Stimulated activated CD4-positive, alpha-beta T cell treated with anti-CD3 and anti-CD28 coated beads, Interleukin-2, amount 100 ng/mL, for 24 hours (primary cell): ENCODE measurements at regions not wholly inside any gene's neighbourhood (a gene's known extent, or its start where the extent isn't known, plus 50 kb on each side); places are given as distances from the start of the nearest gene placed in this dataset.
"Not testable (repeated sequence)": the region's sequence is repeated elsewhere in the genome, so short reads cannot be mapped to it uniquely, and the experiment has no call there.

Experiments
- DNase-seq, 2 donors: peaks; one replicate each; pipeline ENCODE4 v3.0.0-alpha.2; 2020

DNA sequence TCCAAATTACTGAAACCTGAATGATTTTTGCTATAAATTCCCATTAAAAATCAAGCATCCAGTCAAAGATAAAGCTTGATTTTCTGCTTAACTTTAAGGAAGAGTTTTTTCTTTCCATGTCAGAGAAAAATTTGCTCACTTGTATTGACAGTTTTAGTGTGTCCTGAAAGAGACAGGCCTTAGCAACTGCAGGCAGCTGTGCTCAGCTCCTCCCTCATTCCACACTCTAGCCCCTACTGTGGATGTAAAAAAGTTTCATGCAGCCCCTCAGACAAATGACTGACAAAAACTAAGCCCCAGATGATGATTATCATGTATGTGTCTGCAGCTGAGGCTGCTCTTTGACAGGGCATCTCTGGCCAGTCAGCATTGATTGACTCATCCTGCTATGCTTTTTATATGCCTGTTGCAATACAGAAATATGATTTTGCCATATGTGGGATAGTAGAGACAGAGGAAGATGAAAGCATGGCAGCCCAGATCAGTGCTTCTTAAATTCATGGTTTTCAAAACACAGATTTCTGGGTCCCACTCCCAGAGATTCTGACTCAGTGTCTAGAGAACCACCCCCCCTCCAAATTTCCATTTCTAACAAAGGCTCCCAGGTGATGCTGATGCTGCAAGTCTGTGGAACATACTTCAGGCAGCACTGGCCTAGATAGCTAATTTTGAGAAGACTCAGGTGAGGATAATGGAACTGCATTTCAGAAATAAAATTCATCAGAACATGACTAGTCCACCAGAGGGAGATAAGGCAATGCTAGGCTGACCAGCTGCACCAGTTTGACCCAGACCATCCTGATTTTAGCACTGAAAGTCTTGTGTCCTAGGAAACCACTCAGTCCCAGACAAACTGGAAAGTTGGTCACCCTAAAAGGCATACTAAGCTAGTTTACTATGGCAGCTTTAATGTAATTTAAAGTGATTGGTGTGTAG lies 298.7 kb upstream of the KCNN2 start:
- no peak for DNase-seq

DNA sequence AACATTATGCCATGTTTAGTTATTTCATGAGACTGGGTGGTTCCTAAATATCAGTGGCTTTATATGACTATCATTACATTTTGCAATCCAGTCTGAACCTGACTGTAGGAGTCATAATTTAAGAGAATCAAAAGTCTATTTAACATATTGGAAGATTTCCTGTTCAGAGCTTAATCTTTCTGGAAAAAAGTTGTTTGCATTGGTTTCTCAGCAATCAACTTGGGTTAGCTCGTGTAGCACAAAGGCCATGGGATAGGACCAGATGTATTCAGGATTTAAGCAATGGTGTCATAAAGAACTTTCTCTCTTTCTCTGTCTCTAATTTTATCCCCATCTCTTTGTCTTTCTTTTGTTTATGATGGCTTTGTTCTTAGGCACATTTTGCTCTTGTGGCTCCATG lies 296.0 kb upstream of the KCNN2 start:
- DNase-seq = no peak

DNA sequence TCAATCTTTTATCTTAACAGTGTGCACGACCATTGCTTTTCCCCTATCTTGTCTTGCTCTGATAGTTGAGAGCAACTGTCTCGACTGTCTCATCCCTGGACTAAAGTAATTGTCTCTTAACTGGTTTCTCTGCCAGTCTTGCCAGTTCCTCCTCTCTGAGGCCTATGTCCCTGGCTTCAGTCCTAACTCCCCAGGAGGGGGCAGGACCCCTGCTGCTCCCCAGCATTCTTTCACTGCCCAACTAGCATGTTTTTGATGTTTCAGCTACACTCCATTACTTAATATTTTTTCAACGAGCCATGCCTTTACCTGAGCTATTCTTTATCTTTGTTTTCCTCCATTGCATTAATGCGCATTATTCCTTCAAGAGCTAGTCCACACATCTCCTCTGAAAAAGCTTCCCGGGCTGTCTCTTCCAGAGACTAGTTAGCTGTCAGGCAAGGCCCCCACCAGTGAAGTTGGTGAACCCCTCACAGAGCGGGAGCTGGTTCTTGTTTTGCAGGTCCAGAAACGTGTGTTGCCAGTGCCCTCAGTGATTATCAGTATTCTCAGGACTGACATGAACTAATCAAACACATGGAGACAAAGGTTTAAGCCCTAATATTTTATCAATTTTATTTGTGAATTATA lies 291.7 kb upstream of the KCNN2 start:
- DNase-seq = no peak

DNA sequence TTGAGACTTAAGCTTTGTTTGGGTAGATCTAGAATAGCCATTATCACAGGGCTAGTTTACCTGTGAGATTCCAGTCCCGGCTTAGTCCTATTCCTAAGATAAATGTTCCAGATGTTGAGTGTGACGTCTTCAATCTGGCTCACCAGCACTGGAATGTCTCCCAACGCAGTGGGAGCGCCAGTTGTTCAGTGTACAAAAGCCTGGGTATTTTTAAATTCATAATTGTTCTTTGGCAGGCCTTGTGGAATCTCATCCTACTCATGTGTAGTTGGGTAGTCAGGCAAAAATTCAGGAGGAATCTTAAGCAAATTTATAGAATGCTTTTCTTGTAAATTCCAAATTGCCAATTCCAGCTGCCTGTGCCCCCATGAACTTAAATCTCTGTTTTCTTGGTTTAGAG lies 272.6 kb upstream of the KCNN2 start:
- DNase-seq = no peak

- DNase-seq = no peak
Observed at GRCh38 chr5:114097570-114097969, 264.3 kb upstream of the KCNN2 start.

DNA sequence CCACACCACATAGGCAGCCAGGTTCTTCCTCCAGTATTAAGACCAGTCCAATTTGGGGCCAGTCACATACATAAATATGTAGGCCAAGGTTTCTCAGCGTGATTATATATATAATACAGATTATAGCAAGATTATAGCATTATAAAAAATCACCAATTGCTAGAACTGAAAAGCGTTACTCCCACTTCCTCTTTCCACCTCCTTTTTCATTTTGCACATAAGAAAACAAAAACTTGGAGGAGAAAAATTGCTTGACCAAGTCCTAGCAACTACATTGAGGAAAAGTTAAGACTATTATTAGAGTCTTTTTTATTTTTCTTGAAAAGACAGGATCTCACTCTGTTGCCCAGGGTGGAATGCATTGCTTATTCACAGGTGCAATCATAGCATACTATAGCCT lies 262.7 kb upstream of the KCNN2 start:
- DNase-seq = no peak

DNA sequence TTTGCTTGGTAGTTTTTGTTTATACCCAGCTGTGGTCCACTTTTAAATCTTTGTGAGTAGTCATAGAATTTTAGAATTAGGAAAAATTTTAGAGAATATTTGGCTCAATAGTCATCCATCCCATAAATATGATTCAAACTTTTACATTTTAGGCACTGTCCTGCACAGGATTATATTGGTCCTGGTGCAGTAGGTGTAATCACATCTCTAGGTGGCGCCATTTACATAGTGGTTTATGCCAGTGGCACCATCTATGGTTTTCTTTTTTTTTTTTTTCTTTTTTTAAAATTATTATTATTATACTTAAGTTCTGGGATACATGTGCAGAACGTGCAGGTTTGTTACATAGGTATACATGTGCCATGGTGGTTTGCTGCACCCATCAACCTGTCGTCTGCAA lies 260.7 kb upstream of the KCNN2 start:
- no peak for DNase-seq

GRCh38 chr5:114113604-114114003 lies 248.3 kb upstream of the KCNN2 start:
- no peak for DNase-seq

GRCh38 chr5:114116981-114117380 lies 244.9 kb upstream of the KCNN2 start:
- no peak for DNase-seq

DNA sequence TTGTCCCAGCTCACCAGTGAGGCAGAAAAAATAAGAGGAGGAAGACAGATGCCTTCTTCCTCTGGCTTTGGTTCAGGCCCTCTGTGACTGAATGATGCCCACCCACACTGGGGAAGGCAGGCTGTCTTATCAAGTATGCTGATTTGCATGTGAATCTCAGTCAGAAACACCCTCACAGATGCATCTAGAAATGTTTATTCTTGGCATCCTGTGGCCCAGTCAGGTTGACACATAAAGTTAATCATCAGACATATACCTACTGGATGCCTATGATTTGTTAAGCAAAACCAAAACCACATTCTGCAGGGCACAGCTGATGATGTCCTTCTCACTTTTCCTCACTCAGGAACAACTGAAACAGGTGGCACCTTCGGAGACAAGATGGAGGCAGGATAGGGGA lies 243.4 kb upstream of the KCNN2 start:
- DNase-seq = no peak

DNA sequence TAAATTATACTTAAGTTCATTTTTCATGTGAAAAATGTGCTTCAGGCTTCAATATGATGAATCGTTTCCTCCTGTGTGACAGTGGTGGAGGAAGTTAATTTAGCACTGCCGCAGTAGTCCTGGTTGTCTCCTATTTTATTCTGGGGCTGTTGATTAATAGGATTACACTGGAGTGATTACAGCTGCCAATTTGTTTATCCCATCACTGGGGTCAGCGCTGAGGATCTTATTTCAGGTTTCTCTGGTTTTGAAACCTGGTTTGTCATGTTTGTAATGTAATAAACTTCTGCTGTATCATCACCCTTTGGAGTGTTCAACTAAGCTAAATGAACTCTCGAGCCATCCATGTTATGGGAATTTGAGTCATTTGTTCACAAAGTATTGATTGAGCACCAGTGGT lies 241.7 kb upstream of the KCNN2 start:
- DNase-seq = no peak

DNA sequence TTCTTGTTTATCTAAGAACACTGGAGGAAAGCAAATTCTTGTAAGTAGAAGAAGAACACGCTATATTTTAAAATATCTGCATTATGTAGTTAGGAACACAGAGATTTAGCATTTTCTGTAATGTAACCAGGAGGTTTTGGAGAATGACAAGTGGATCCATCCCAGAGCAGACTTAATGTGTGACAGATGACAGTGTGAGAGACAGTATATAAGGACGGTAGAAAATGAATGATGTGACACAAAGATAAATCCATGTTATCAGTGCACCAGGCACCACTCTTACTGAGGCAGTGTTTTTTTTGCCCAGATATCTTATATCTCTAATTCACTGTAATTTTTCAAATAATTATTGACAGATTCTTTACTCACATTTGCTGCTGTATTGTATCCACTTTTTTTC lies 239.0 kb upstream of the KCNN2 start:
- DNase-seq = no peak

- DNase-seq = no peak
Observed at GRCh38 chr5:114123654-114124053, 238.2 kb upstream of the KCNN2 start.

- DNase-seq = no peak
Observed at GRCh38 chr5:114146398-114146797, 215.5 kb upstream of the KCNN2 start.

DNA sequence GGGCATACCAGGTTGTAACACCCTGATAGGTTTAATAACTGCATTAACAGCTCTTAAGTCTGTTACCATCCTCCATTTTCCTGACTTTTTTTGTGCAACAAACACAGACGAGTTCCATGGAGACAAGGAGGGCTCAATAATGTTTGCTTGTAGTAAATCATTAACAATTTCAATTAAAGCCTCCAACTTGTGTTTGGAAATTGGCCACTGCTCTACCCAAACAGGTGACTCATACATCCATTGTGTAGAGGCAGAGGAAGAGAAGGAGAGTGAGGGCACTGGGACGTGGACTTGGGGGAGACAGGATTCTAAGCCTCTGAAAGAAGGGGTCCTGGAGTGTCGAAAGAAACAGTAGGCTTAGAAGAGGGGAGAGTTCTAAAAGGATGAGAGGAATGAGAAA lies 213.6 kb upstream of the KCNN2 start:
- no peak for DNase-seq

GRCh38 chr5:114148728-114149127 lies 213.1 kb upstream of the KCNN2 start:
- DNase-seq = not testable (repeated sequence)

- DNase-seq = no peak
Observed at GRCh38 chr5:114152656-114153360, 209.1 kb upstream of the KCNN2 start.

DNA sequence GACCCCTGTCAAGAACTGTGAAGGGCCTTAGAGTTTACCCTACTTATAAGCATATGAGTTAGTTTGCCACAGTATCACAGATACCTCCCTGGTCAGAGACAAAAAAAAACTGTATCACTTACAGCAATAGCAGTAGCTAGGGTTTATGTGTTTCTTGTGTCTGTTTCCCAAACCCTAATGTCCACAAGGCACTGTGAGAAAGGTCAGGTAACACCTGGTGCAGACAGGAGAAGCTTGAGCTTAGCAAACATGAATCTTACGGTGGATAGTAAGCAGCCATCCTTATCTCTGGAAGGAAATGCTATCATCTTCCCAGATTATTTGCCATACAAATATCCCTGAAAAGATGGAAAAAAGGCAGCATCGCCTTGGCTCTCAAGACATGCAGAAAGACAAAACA lies 208.5 kb upstream of the KCNN2 start:
- no peak for DNase-seq

- DNase-seq = no peak
Observed at GRCh38 chr5:114153833-114154232, 208.0 kb upstream of the KCNN2 start.

DNA sequence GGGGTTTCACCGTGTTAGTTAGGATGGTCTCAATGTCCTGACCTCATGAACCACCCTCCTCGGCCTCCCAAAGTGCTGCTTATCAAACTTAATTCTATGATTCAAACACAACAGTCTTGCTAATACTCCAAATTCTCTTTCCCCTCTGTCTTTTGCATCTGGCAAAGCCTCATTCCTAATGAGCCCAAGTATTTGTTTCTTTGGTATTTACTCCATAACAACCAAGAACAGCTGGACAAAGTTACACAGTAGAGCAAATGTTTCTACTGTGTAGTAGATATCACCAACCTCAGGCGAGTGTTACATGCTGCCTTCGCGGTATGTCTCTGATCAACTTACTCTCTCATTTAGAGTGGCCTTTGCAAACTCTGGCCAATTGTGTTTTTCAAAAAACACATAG lies 195.8 kb upstream of the KCNN2 start:
- DNase-seq = no peak

GRCh38 chr5:114174131-114174530 lies 187.7 kb upstream of the KCNN2 start:
- no peak for DNase-seq

DNA sequence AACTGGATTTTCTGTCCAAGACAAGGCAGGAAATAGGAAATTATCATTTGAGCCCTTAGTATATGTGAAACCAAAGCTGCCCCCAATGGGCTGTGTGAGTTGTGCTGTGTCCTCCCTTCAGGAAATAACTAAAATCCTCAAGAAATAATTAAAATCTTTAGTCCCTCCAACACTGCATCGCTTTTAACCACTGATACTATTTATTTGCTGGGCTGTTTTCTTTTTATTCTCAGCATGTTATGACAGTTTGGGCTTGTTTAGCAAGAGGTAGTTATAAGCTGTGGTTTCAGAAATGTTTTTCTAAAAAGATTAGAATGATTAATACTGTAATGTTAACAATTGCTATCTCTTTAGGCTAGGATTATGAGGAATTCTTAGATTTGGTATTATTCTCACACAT lies 187.0 kb upstream of the KCNN2 start:
- no peak for DNase-seq

- DNase-seq = no peak
Observed at GRCh38 chr5:114176356-114176755, 185.5 kb upstream of the KCNN2 start.

- no peak for DNase-seq
Observed at GRCh38 chr5:114179134-114179533, 182.7 kb upstream of the KCNN2 start.
